ENCODE measurements at regions not wholly inside any gene's neighbourhood (a gene's known extent, or its start where the extent isn't known, plus 50 kb on each side); places are given as distances from the start of the nearest gene placed in this dataset.

DNA sequence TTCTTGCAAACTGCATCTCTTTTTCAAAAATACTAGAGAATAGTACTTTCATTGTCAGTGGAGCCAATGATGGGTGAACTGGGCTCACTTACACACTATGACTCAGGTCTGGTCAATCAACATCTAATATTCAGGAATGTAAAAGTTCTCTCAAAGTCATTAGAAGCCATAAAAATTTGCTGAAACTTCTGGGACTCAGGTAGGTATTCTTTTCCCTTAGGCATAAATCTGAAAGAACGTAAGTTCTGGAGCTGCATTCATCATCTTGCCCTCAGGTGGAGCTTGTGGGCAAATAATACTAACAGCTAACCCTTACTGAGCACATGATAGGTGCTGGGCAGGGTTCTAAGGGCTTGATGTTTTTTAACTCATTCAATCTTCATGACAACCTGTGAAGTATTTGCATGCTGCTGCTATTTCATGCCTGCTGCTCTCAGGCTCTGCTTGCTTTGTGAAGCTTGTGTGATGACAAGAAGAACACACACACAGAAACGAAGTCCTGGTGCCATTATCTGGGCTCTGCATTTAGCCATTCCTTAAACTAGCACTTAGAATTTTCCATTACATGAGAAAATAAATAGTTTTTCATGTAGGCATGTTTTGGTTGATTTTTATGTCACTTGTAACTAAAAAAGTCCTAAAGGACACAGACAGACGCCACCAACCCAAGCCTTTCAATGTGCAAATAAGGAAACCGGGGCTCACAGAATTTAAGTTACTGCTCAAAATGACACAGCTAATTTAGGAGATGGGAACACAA, 394.2 kb upstream of the LYPLAL1 start:
- DNase-seq, result no peak

DNA sequence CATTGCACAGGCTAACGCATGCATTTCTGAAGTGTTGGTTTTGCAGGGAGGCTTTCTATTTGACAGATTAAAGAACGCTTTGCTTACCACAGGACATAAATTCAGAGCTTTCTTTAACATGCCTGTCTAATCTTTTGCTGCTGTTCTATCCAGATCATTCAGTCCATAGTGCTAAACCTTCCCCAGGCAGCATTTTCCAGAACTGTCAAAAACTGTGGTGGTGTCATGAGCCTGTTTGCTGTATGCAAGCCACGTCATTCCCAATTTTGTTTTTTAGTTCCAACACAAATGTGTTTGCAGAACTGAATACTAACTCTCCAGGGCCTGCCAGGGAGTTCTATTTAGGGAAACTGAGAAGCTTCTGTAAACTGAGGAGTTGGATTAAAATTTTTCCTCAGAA, 390.5 kb upstream of the LYPLAL1 start:
- DNase-seq, result no peak

- DNase-seq, result no peak
Measured at GRCh38 chr1:218783916-218784315, 389.8 kb upstream of the LYPLAL1 start.

- no peak for DNase-seq
Measured at GRCh38 chr1:218785928-218786327, 387.8 kb upstream of the LYPLAL1 start.

GRCh38 chr1:218787826-218788225, 385.9 kb upstream of the LYPLAL1 start:
- no peak for DNase-seq

- DNase-seq, result no peak
Measured at GRCh38 chr1:218796773-218797172, 376.9 kb upstream of the LYPLAL1 start.

- DNase-seq, result no peak
Measured at GRCh38 chr1:218802799-218803198, 370.9 kb upstream of the LYPLAL1 start.

GRCh38 chr1:218803351-218803997, 370.2 kb upstream of the LYPLAL1 start:
- no peak for DNase-seq

DNA sequence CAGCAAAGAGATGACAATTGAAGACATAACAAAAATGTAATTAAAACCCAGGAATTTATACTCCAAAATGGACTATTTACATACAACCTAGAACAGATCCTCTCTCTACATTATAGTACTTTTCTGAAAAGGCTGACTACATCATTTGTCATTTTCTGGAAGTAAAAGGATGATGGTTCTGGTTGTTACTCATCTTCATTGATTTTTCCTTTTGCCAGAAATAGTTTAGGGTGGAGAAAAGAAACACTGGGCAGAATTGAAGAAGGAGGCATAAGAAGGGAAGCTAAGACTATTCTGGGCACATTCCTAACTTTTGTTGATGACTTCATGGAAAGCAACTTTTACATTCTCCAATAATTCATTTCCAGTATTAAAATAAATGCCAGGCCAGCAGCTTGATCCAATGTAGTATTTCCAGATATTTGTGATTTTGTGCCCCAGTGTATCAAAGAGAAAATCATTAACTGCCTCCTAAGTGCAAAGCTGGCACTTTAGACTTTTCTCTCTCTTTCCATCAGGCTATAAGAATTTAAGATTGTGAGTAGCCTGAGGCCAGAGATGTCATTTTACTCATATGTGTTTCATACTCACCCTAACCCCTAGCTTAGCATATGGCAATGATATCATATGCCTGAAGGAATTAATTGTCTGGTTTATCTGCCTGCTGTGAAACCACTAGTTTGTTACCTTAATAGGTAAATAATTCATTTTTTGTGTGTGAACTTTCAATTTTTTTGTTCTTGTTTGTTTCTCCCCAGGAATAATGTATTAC, 369.5 kb upstream of the LYPLAL1 start:
- DNase-seq, result no peak

DNA sequence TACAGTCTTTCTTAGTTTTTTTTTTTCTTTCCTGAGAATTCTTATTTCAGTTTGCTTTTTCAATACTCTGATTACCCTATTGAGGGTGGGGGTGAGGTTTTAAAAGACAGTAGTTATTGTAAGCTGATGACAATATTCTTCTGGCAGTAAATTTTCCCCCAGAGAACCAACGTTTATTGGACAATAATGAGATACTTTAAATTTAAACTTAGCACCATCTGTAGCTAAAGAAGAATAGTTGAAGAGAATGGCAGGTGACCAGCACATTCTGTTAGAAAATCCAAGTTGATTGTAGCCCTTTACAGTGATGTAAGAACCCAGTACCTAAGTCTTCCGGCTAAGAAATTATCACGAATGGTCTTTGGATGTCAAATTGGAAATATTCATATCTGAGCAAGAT, 364.6 kb upstream of the LYPLAL1 start:
- DNase-seq, result no peak

DNA sequence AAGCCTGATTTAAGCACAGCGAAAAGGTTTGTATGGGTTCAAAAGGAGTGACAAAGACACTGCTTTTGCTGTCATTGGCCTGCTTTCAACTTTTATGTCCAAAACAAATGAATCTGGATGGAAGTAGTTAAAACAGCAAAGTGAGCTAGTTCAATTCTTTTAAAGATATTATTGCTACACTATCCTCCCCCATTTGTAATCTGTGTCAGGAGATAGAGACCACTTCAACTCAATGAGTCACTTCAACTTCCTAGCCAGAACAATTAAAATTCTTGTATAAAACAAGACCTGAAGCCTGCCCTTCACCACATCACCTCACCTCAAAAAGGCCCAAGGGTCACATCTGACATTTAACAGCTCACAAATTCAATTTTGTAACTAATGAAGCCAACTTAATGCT, 364.1 kb upstream of the LYPLAL1 start:
- DNase-seq, result no peak

DNA sequence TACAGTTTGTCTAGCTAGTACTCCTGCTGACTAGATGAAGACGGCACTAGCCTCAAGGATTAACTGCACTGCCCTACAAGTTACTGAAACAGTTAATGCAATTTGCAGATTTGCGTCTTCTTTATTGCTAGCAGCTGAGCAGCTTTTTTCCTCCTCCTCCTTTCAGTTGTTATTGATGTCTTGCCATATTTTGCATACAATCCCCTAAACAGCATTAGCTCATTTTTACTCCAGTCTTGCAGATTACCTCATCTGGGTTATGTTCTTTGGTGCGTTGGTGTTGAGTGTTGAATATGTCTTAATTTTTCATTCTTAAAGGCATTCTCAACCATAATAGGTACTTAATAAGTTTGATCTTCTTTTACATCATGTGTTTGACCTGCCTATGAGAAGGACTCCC, 363.4 kb upstream of the LYPLAL1 start:
- no peak for DNase-seq

GRCh38 chr1:218811497-218811896, 362.2 kb upstream of the LYPLAL1 start:
- no peak for DNase-seq

- DNase-seq, result no peak
Measured at GRCh38 chr1:218812360-218812759, 361.3 kb upstream of the LYPLAL1 start.

DNA sequence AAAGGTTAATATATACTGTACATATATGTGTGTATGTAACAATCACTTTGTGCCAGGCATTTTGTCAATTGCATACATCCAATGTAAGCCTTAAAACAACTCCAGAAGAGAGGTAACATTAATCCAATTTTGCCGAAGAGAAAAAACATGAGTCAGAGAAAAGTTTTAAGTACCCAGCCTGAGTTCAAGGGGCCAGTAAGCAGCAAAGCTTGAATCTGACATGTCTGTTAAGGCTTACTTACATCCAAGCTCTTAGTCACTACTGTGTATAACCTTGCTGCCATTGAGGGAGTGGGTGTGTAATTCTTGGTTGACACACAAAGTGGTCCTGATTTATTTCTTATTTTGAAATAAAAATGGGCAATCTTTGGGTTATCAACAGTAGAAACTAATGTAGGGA, 360.4 kb upstream of the LYPLAL1 start:
- DNase-seq, result no peak

GRCh38 chr1:218815076-218815475, 358.6 kb upstream of the LYPLAL1 start:
- no peak for DNase-seq

GRCh38 chr1:218817071-218817470, 356.6 kb upstream of the LYPLAL1 start:
- DNase-seq, result no peak

GRCh38 chr1:218817691-218818465, 355.8 kb upstream of the LYPLAL1 start:
- DNase-seq, result no peak

GRCh38 chr1:218823291-218823900, 350.3 kb upstream of the LYPLAL1 start:
- no peak for DNase-seq

GRCh38 chr1:218827486-218827885, 346.2 kb upstream of the LYPLAL1 start:
- no peak for DNase-seq

DNA sequence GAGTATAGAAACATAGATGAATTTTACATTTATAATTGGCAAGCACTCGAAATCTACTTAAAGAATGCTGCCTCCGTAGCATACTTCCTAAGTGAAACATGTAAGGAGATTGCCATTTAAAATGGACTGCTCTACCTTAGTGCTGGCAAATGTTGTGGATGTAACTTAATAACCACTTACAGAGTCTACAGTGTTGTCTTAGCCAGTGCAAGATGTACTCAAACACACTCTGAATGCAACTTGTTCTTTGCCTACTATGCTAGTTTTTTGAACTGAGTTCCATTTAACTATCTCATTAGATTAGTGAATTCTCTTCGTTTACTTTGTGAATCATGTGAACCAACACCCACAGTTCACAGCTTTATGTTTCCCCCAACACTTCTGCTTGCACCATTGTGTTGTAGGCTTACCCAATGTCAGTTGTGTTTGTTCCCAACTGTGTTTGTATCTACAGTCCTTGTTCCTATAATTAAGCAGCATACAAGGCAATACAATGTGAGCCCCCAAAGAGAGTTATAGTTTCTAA, 345.5 kb upstream of the LYPLAL1 start:
- DNase-seq, result no peak

- DNase-seq, result no peak
Measured at GRCh38 chr1:218829097-218829496, 344.6 kb upstream of the LYPLAL1 start.

Data from NCI-H146 (cell line).